Effector memory CD8-positive, alpha-beta T cell (primary cell): ENCODE measurements at regions not wholly inside any gene's neighbourhood (a gene's known extent, or its start where the extent isn't known, plus 50 kb on each side); places are given as distances from the start of the nearest gene placed in this dataset.

Source experiments
- ATAC-seq: fragments of 150-1000 bp; cut with Tn5 transposase; replicated peaks from 2 replicates; pipeline ENCODE4 v1.10.0; 2021; ENCODE audit warnings: mild to moderate bottlenecking, moderate library complexity
- DNase-seq, 3 experiments: peaks; one replicate each; pipeline ENCODE4 v3.0.0; 2021
- H3K27ac Mint-ChIP-seq, 2 donors: one replicate each; pipeline ENCODE4 v1.8.0; 2022; ENCODE audit warnings: mild to moderate bottlenecking in 2 of 2, mixed read lengths in 2 of 2, moderate library complexity in 2 of 2
- H3K27me3 Mint-ChIP-seq, 2 donors: one replicate each; pipeline ENCODE4 v1.8.0; 2022; ENCODE audit warnings: mixed read lengths in 2 of 2
- H3K36me3 Mint-ChIP-seq: one replicate; pipeline ENCODE4 v1.8.0; 2022; ENCODE audit warnings: mild to moderate bottlenecking, moderate library complexity, mixed read lengths; ENCODE audit not compliant: insufficient read depth
- H3K4me1 Mint-ChIP-seq, 2 donors: one replicate each; pipeline ENCODE4 v1.8.0; 2022; ENCODE audit warnings: low read depth in 2 of 2, mixed read lengths in 2 of 2
- H3K4me3 Mint-ChIP-seq, 2 donors: one replicate each; pipeline ENCODE4 v1.8.0; 2022; ENCODE audit warnings: mild to moderate bottlenecking in 2 of 2, mixed read lengths in 2 of 2, moderate library complexity in 2 of 2
- H3K9me3 Mint-ChIP-seq, 2 donors: one replicate each; pipeline ENCODE4 v1.8.0; 2022; ENCODE audit warnings: mixed read lengths in 2 of 2

- peaks cover 11 to 15% of the 10 kb centered on the region in 2 donors for H3K27me3 Mint-ChIP-seq
- H3K36me3 Mint-ChIP-seq, result no peaks in the 10 kb centered on the region
- no peaks in the 10 kb centered on the region for H3K4me1 Mint-ChIP-seq
These were observed 69.3 kb upstream of the NKX1-1 start for GRCh38 chr4:1475277-1476139.

GRCh38 chr4:1474126-1475090 is 68.2 kb upstream of the NKX1-1 start:
- DNase-seq (no peak), ATAC-seq (no peak)
- no peak overlapping the region for H3K4me3 Mint-ChIP-seq
- no peaks in the 10 kb centered on the region for H3K4me1 Mint-ChIP-seq
- H3K36me3 Mint-ChIP-seq, result no peaks in the 10 kb centered on the region
- H3K27ac Mint-ChIP-seq, result peak overlapping the region in 1 of 2 donors; percentile 39
- peaks cover 11 to 15% of the 10 kb centered on the region in 2 donors for H3K27me3 Mint-ChIP-seq
- peaks cover 0 to 2% of the 10 kb centered on the region in 2 donors for H3K9me3 Mint-ChIP-seq

More at GRCh38 chr4:1475277-1476139, 69.3 kb upstream of the NKX1-1 start:
- ATAC-seq (no peak), DNase-seq (no peak)
- no peak overlapping the region for H3K27ac Mint-ChIP-seq
- H3K4me3 Mint-ChIP-seq, result no peak overlapping the region
- H3K9me3 Mint-ChIP-seq, result peaks cover 0 to 3% of the 10 kb centered on the region in 2 donors

- ATAC-seq (no peak), DNase-seq (no peak)
- Mint-ChIP-seq H3K27me3 (peaks cover 11 to 15% of the 10 kb centered on the region in 2 donors), H3K4me3 (no peak overlapping the region), H3K4me1 (no peaks in the 10 kb centered on the region), H3K9me3 (peaks cover 0 to 2% of the 10 kb centered on the region in 2 donors), H3K36me3 (no peaks in the 10 kb centered on the region), H3K27ac (no peak overlapping the region)
These were observed 67.5 kb upstream of the NKX1-1 start for GRCh38 chr4:1473718-1474117.

GRCh38 chr4:1472911-1473518 is 66.8 kb upstream of the NKX1-1 start:
- Mint-ChIP-seq H3K27me3 (peaks cover 11 to 15% of the 10 kb centered on the region in 2 donors), H3K9me3 (peaks cover 5 to 6% of the 10 kb centered on the region in 2 donors), H3K27ac (no peak overlapping the region), H3K4me3 (no peak overlapping the region), H3K4me1 (no peaks in the 10 kb centered on the region), H3K36me3 (no peaks in the 10 kb centered on the region)
- ATAC-seq (no peak), DNase-seq (no peak)

- Mint-ChIP-seq H3K4me1 (no peaks in the 10 kb centered on the region), H3K27ac (no peak overlapping the region), H3K4me3 (no peak overlapping the region), H3K27me3 (peaks cover 11 to 15% of the 10 kb centered on the region in 2 donors), H3K9me3 (peaks cover 13% of the 10 kb centered on the region in 2 donors), H3K36me3 (no peaks in the 10 kb centered on the region)
- no peak for DNase-seq
- no peak for ATAC-seq
These were observed 66.0 kb upstream of the NKX1-1 start for GRCh38 chr4:1472148-1472797.

- no peak for ATAC-seq
- no peak for DNase-seq
- H3K4me3 Mint-ChIP-seq, result no peak overlapping the region
- H3K36me3 Mint-ChIP-seq, result no peaks in the 10 kb centered on the region
- peaks cover 13 to 14% of the 10 kb centered on the region in 2 donors for H3K9me3 Mint-ChIP-seq
- no peaks in the 10 kb centered on the region for H3K4me1 Mint-ChIP-seq
- H3K27ac Mint-ChIP-seq, result no peak overlapping the region
- H3K27me3 Mint-ChIP-seq, result peaks cover 11 to 15% of the 10 kb centered on the region in 2 donors
These were observed 65.4 kb upstream of the NKX1-1 start for GRCh38 chr4:1471443-1472147.

- DNase-seq (no peak), ATAC-seq (no peak)
- H3K36me3 Mint-ChIP-seq, result no peaks in the 10 kb centered on the region
- no peak overlapping the region for H3K4me3 Mint-ChIP-seq
- no peak overlapping the region for H3K27ac Mint-ChIP-seq
- peaks cover 13 to 14% of the 10 kb centered on the region in 2 donors for H3K9me3 Mint-ChIP-seq
- peaks cover 11 to 15% of the 10 kb centered on the region in 2 donors for H3K27me3 Mint-ChIP-seq
- no peaks in the 10 kb centered on the region for H3K4me1 Mint-ChIP-seq
These were observed 64.7 kb upstream of the NKX1-1 start for GRCh38 chr4:1470816-1471442.

GRCh38 chr4:1470393-1470670 is 64.1 kb upstream of the NKX1-1 start:
- ATAC-seq, result no peak
- H3K4me1 Mint-ChIP-seq, result no peaks in the 10 kb centered on the region
- H3K27ac Mint-ChIP-seq, result no peak overlapping the region
- no peaks in the 10 kb centered on the region for H3K36me3 Mint-ChIP-seq
- no peak overlapping the region for H3K4me3 Mint-ChIP-seq
- H3K9me3 Mint-ChIP-seq, result peaks cover 12 to 14% of the 10 kb centered on the region in 2 donors
- no peak for DNase-seq
- peaks cover 11 to 15% of the 10 kb centered on the region in 2 donors for H3K27me3 Mint-ChIP-seq

- DNase-seq, result no peak
- Mint-ChIP-seq H3K27me3 (peaks cover 11 to 13% of the 10 kb centered on the region in 2 donors), H3K27ac (no peak overlapping the region), H3K9me3 (peaks cover 12 to 14% of the 10 kb centered on the region in 2 donors), H3K36me3 (no peaks in the 10 kb centered on the region), H3K4me1 (no peaks in the 10 kb centered on the region), H3K4me3 (no peak overlapping the region)
- no peak for ATAC-seq
These were observed 63.6 kb upstream of the NKX1-1 start for GRCh38 chr4:1469607-1470392.

GRCh38 chr4:1469043-1469442 is 62.8 kb upstream of the NKX1-1 start:
- H3K27me3 Mint-ChIP-seq, result peaks cover 4 to 6% of the 10 kb centered on the region in 2 donors
- H3K9me3 Mint-ChIP-seq, result peaks cover 12 to 14% of the 10 kb centered on the region in 2 donors
- H3K27ac Mint-ChIP-seq, result no peak overlapping the region
- ATAC-seq (no peak), DNase-seq (no peak)
- no peaks in the 10 kb centered on the region for H3K36me3 Mint-ChIP-seq
- no peak overlapping the region for H3K4me3 Mint-ChIP-seq
- H3K4me1 Mint-ChIP-seq, result no peaks in the 10 kb centered on the region

- no peak for ATAC-seq
- Mint-ChIP-seq H3K4me1 (no peaks in the 10 kb centered on the region), H3K27me3 (no peaks in the 10 kb centered on the region), H3K36me3 (no peaks in the 10 kb centered on the region), H3K9me3 (peaks cover 12 to 14% of the 10 kb centered on the region in 2 donors), H3K27ac (no peak overlapping the region), H3K4me3 (no peak overlapping the region)
- no peak for DNase-seq
These were observed 61.6 kb upstream of the NKX1-1 start for GRCh38 chr4:1467581-1468458.
